Activated T-cell treated with anti-CD3 and anti-CD28 coated beads for 4 hours (primary cell): ENCODE measurements at regions not wholly inside any gene's neighbourhood (a gene's known extent, or its start where the extent isn't known, plus 50 kb on each side); places are given as distances from the start of the nearest gene placed in this dataset.

Source experiments
- DNase-seq: peaks from one replicate; pipeline ENCODE4 v3.0.0-alpha.2; 2020

GRCh38 chr20:57938158-57939108, 228.6 kb upstream of the PMEPA1 start:
- no peak for DNase-seq

- DNase-seq: no peak
Measured at GRCh38 chr20:57936636-57937385, 227.0 kb upstream of the PMEPA1 start.

- DNase-seq: no peak
Measured at GRCh38 chr20:57934913-57935312, 225.1 kb upstream of the PMEPA1 start.

- no peak for DNase-seq
Measured at GRCh38 chr20:57934007-57934805, 224.4 kb upstream of the PMEPA1 start.

- DNase-seq: no peak
Measured at GRCh38 chr20:57932227-57932864, 222.5 kb upstream of the PMEPA1 start.

- DNase-seq: no peak
Measured at GRCh38 chr20:57930351-57930750, 220.5 kb upstream of the PMEPA1 start.

GRCh38 chr20:57928181-57928967, 218.6 kb upstream of the PMEPA1 start:
- DNase-seq: no peak

GRCh38 chr20:57927376-57927775, 217.6 kb upstream of the PMEPA1 start:
- DNase-seq: no peak

GRCh38 chr20:57922706-57923105, 212.9 kb upstream of the PMEPA1 start:
- no peak for DNase-seq

GRCh38 chr20:57922083-57922482, 212.3 kb upstream of the PMEPA1 start:
- no peak for DNase-seq

- DNase-seq: no peak
Measured at GRCh38 chr20:57921676-57922075, 211.9 kb upstream of the PMEPA1 start.

- DNase-seq: no peak
Measured at GRCh38 chr20:57920971-57921370, 211.2 kb upstream of the PMEPA1 start.

- no peak for DNase-seq
Measured at GRCh38 chr20:57919049-57919448, 209.2 kb upstream of the PMEPA1 start.

- no peak for DNase-seq
Measured at GRCh38 chr20:57918551-57918950, 208.7 kb upstream of the PMEPA1 start.

- DNase-seq: no peak
Measured at GRCh38 chr20:57914205-57914604, 204.4 kb upstream of the PMEPA1 start.

- no peak for DNase-seq
Measured at GRCh38 chr20:57913156-57913930, 203.5 kb upstream of the PMEPA1 start.

GRCh38 chr20:57912227-57912582, 202.4 kb upstream of the PMEPA1 start:
- DNase-seq: no peak

- DNase-seq: no peak
Measured at GRCh38 chr20:57911512-57912226, 201.9 kb upstream of the PMEPA1 start.

GRCh38 chr20:57910716-57911115, 200.9 kb upstream of the PMEPA1 start:
- DNase-seq: no peak

- no peak for DNase-seq
Measured at GRCh38 chr20:57909763-57910331, 200.0 kb upstream of the PMEPA1 start.
